RWPE2 (cell line): ENCODE measurements at regions not wholly inside any gene's neighbourhood (a gene's known extent, or its start where the extent isn't known, plus 50 kb on each side); places are given as distances from the start of the nearest gene placed in this dataset.

Experiments used
- ATAC-seq: fragments of 200-7000 bp; cut with Tn5 transposase; 3 replicates; pipeline ENCODE4 v1.9.1; 2021; ENCODE audit warnings: low read depth
- DNase-seq: peaks from one replicate; pipeline ENCODE4 v3.0.0-alpha.2; 2020; ENCODE audit warnings: low spot score
- H3K27ac ChIP-seq: fragments of 450-650 bp; 2 replicates; pipeline ENCODE4 v1.5.1; 2017; ENCODE audit warnings: mild to moderate bottlenecking; ENCODE audit not compliant: poor library complexity, severe bottlenecking
- H3K27me3 ChIP-seq: fragments of 250-450 bp; sonication (Bioruptor Pico); 2 replicates; pipeline ENCODE4 v1.5.1; 2021; ENCODE audit warnings: mild to moderate bottlenecking, moderate library complexity; ENCODE audit not compliant: insufficient read depth, poor library complexity, severe bottlenecking
- H3K36me3 ChIP-seq: fragments of 250-450 bp; sonication (Bioruptor Pico); 2 replicates; pipeline ENCODE4 v1.5.1; 2020; ENCODE audit warnings: low read depth, mild to moderate bottlenecking, moderate library complexity
- H3K4me1 ChIP-seq: fragments of 250-450 bp; sonication (Bioruptor Pico); 2 replicates; pipeline ENCODE4 v1.5.1; 2021; ENCODE audit warnings: mild to moderate bottlenecking, moderate library complexity; ENCODE audit not compliant: insufficient read depth, poor library complexity, severe bottlenecking
- H3K4me3 ChIP-seq: fragments of 250-450 bp; sonication (Bioruptor Pico); 2 replicates; pipeline ENCODE4 v1.5.1; 2021; ENCODE audit warnings: mild to moderate bottlenecking, moderate library complexity; ENCODE audit not compliant: severe bottlenecking
- H3K9me3 ChIP-seq: fragments of 250-450 bp; sonication (Bioruptor Pico); 2 replicates; pipeline ENCODE4 v1.5.1; 2021; ENCODE audit warnings: mild to moderate bottlenecking, moderate library complexity; ENCODE audit not compliant: severe bottlenecking
- CTCF ChIP-seq: fragments of 450-650 bp; IDR thresholded peaks from one replicate; pipeline ENCODE4 v1.5.1; 2017; ENCODE audit warnings: mild to moderate bottlenecking, moderate library complexity; ENCODE audit not compliant: poor library complexity, severe bottlenecking

DNA sequence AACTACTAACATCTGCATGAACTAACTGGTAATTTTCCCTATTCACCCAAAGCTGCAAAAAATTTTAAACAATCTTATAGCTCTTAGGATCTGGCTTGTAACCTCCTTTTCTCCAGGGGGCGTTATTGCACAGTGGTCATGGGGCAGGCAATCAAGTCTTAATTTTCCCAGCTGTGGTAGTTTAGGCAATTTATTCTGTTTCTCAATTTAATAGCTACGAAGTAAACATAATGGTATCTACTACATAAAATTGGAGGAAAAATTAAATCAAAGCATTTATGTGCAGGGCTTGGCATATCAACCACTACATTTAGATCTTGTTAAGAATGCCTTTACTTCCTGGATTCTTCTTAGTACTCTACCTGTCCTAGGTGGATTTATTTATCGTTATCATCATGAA lies 137.4 kb upstream of the GUCY1A1 start:
- Histone ChIP-seq H3K4me3 (no peak overlapping the region), H3K27me3 (no peaks in the 10 kb centered on the region), H3K36me3 (no peaks in the 10 kb centered on the region), H3K27ac (no peak overlapping the region), H3K9me3 (no peaks in the 10 kb centered on the region), H3K4me1 (no peaks in the 10 kb centered on the region)
- TF ChIP-seq CTCF, result peak; percentile 3
- DNase-seq (no peak), ATAC-seq (no peak)

- Histone ChIP-seq H3K9me3 (no peaks in the 10 kb centered on the region), H3K4me1 (no peaks in the 10 kb centered on the region), H3K4me3 (no peak overlapping the region), H3K27me3 (no peaks in the 10 kb centered on the region), H3K27ac (no peak overlapping the region), H3K36me3 (no peaks in the 10 kb centered on the region)
- DNase-seq (no peak), ATAC-seq (no peak)
- no peak for TF ChIP-seq CTCF
Observed at GRCh38 chr4:155526452-155527169, 140.0 kb upstream of the GUCY1A1 start.

DNA sequence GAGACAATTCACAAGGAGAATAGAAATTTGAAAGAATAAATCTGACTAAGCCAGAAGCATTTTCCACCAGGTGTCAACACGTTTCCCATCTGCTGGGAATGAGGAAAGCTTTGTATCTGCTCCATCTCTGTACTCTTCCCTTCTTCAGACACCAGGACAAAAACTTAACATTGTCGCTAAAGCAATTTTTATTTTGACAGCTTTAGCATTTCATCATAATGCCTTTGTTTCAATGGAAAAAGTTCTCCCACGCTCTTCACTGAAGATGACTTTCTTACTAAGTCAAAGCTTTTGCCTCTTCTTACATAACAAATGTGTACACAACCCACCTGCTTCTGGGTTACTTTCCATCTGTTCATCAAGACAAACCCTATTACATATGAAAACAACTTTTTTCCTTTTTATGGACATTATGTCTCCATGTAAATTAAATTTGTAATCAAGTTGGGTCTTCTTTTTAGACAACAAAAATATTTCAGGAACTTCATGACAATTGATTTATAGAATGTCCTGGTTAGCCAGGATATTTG lies 141.7 kb upstream of the GUCY1A1 start:
- no peaks in the 10 kb centered on the region for H3K9me3 ChIP-seq
- H3K4me3 ChIP-seq, result no peak overlapping the region
- no peaks in the 10 kb centered on the region for H3K27me3 ChIP-seq
- no peak overlapping the region for H3K27ac ChIP-seq
- no peaks in the 10 kb centered on the region for H3K36me3 ChIP-seq
- DNase-seq (no peak), ATAC-seq (no peak)
- no peak for TF ChIP-seq CTCF
- H3K4me1 ChIP-seq, result no peaks in the 10 kb centered on the region

DNA sequence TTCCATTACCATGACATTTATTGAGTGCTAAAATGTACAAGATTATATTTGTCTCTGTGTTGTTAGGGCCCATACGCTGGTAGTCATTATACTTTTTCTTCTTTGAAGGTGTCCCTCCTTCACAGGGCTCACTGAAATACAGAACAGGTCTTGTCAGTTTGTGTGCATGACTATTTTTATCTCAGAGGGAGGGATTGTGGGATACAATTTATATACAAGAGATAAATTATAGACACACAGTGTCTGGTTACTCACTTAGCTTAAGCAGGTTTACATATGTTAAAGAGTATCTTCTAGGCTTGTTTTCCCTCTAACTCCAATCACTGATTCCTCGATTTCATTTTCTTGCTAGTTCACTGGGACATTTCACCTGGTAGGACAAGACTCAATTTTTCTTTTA lies 143.3 kb upstream of the GUCY1A1 start:
- Histone ChIP-seq H3K4me3 (no peak overlapping the region), H3K27me3 (no peaks in the 10 kb centered on the region), H3K36me3 (no peaks in the 10 kb centered on the region), H3K27ac (no peak overlapping the region), H3K4me1 (no peaks in the 10 kb centered on the region), H3K9me3 (no peaks in the 10 kb centered on the region)
- DNase-seq (no peak), ATAC-seq (no peak)
- TF ChIP-seq CTCF, result no peak

DNA sequence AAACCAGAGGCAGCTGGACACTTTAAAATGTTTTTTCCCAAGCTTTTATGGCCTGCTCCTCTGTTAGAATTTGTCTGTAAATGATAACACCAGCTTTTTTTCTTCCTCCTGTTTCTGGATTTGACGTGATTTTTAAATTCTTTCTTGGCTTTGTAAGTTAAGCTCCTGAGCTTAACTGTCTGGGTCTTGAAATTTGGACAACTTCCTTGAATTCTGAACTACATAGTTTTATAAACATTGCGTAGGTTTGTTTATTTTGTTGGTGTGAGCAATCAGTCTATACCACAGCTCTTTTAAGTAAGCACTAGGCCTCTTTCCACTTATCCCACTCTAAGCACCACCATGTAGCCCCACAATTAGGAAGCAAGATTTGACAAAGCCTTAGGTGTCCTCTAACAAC lies 144.4 kb upstream of the GUCY1A1 start:
- Histone ChIP-seq H3K27me3 (no peaks in the 10 kb centered on the region), H3K4me1 (no peaks in the 10 kb centered on the region), H3K36me3 (no peaks in the 10 kb centered on the region), H3K4me3 (no peak overlapping the region), H3K9me3 (no peaks in the 10 kb centered on the region), H3K27ac (no peak overlapping the region)
- DNase-seq (no peak), ATAC-seq (no peak)
- no peak for TF ChIP-seq CTCF
